Endothelial cell of umbilical vein (primary cell): ENCODE measurements at regions not wholly inside any gene's neighbourhood (a gene's known extent, or its start where the extent isn't known, plus 50 kb on each side); places are given as distances from the start of the nearest gene placed in this dataset.

Experiments
- BruUV-seq: library from RNA; stranded (reverse); fragments of 400-500 nt; replicated peaks from 2 replicates; lab custom pipeline; 2021; lab: Mats Ljungman, UMichigan
- CTCF ChIA-PET: fragments of 300-600, 350-600 bp; sonication (Branson Sonifier 250); formaldehyde crosslinking; loops from one replicate; lab custom pipeline; 2021; ENCODE audit warnings: antibody characterized with exemption, inconsistent platforms; lab: Charles Lee
- POLR2A ChIA-PET: fragments of 300-600, 350-600 bp; sonication (Branson Sonifier 250); formaldehyde crosslinking; loops from one replicate; lab custom pipeline; 2021; ENCODE audit warnings: antibody characterized with exemption, inconsistent platforms; lab: Charles Lee
- DNase-seq: peaks from one replicate; pipeline ENCODE4 v3.0.0-alpha.2; 2011; ENCODE audit warnings: low read depth, low spot score
- FAIRE-seq: peaks from 2 replicates; lab custom pipeline; 2011; peaks lifted over from hg19 to GRCh38; lab: Jason Lieb, UNC
- H2AFZ ChIP-seq: 2 replicates; pipeline ENCODE4 v1.6.0; 2012; ENCODE audit warnings: low read depth, low read length, control low read depth, inconsistent platforms
- H3K27ac ChIP-seq: 2 replicates; pipeline ENCODE4 v1.5.1; 2011; ENCODE audit warnings: low read depth, mild to moderate bottlenecking, control low read depth, low read length, moderate library complexity; ENCODE audit not compliant: insufficient read depth
- H3K27me3 ChIP-seq, 2 experiments: 2 replicates each; pipeline versions ENCODE4 v1.6.0 to v1.6.1; 2011; ENCODE audit warnings: low read length in 2 of 2, mixed read lengths in 1 of 2; ENCODE audit not compliant: control insufficient read depth in 2 of 2, insufficient read depth in 2 of 2
- H3K36me3 ChIP-seq, 2 experiments: 2 replicates in 1 of 2; 3 replicates in 1 of 2; pipeline ENCODE4 v1.5.1; 2011; ENCODE audit warnings: low read length in 2 of 2, mild to moderate bottlenecking in 1 of 2, moderate library complexity in 1 of 2; ENCODE audit not compliant: control insufficient read depth in 2 of 2, insufficient read depth in 2 of 2; ENCODE audit errors: extremely low read depth in 1 of 2
- H3K4me1 ChIP-seq: 3 replicates; pipeline ENCODE4 v1.5.1; 2011; ENCODE audit warnings: mild to moderate bottlenecking, low read length; ENCODE audit not compliant: control insufficient read depth, insufficient read depth; ENCODE audit errors: extremely low read depth
- H3K4me2 ChIP-seq: 2 replicates; pipeline ENCODE4 v1.6.1; 2011; ENCODE audit warnings: low read length, control low read depth, mixed read lengths; ENCODE audit not compliant: insufficient read depth
- H3K4me3 ChIP-seq, 3 experiments: fragments of 200-600 bp in 1 of 3; sonication (generic), shearing (Covaris generic) in 1 of 3; replicated peaks in 1 of 3; 2 replicates each; pipeline ENCODE4 v1.5.1; 2011 to 2016; ENCODE audit warnings: control low read depth in 3 of 3, low read length in 3 of 3, mild to moderate bottlenecking in 2 of 3, inconsistent platforms in 1 of 3, low read depth in 1 of 3, moderate library complexity in 1 of 3; ENCODE audit not compliant: insufficient read depth in 1 of 3
- H3K79me2 ChIP-seq: 2 replicates; pipeline ENCODE4 v1.6.0; 2012; ENCODE audit warnings: low read length, inconsistent platforms; ENCODE audit not compliant: control insufficient read depth, insufficient read depth
- H3K9ac ChIP-seq: replicated peaks from 2 replicates; pipeline ENCODE3; 2011; ENCODE audit warnings: low read length, control low read depth; ENCODE audit not compliant: insufficient read depth; ENCODE audit errors: extremely low read depth
- H3K9me1 ChIP-seq: replicated peaks from 3 replicates; pipeline ENCODE4 v1.6.0; 2011; ENCODE audit warnings: mild to moderate bottlenecking, low read length; ENCODE audit not compliant: control insufficient read depth, insufficient read depth; ENCODE audit errors: extremely low read depth
- H3K9me3 ChIP-seq: replicated peaks from 2 replicates; pipeline ENCODE4 v1.5.1; 2012; ENCODE audit warnings: low read length, inconsistent platforms; ENCODE audit not compliant: control insufficient read depth, insufficient read depth
- H4K20me1 ChIP-seq: replicated peaks from 2 replicates; pipeline ENCODE3; 2011; ENCODE audit warnings: mild to moderate bottlenecking, low read length; ENCODE audit not compliant: control insufficient read depth, insufficient read depth; ENCODE audit errors: extremely low read depth
- EZH2 ChIP-seq: IDR thresholded peaks from 2 replicates; pipeline ENCODE4 v1.6.1; 2012; ENCODE audit warnings: borderline replicate concordance, low read depth, mild to moderate bottlenecking, moderate library complexity, low read length, inconsistent platforms; ENCODE audit not compliant: severe bottlenecking
- FOS ChIP-seq: IDR thresholded peaks from 2 replicates; pipeline ENCODE4 v1.6.1; 2011; ENCODE audit warnings: mild to moderate bottlenecking, low read length, moderate library complexity, borderline replicate concordance; ENCODE audit not compliant: insufficient read depth
- GATA2 ChIP-seq: IDR thresholded peaks from 2 replicates; pipeline ENCODE4 v1.7.0; 2011; ENCODE audit warnings: low read depth, mild to moderate bottlenecking, moderate library complexity, mixed read lengths, low read length; ENCODE audit not compliant: insufficient read length, insufficient read depth
- JUN ChIP-seq: IDR thresholded peaks from 2 replicates; pipeline ENCODE4 v1.6.1; 2011; ENCODE audit warnings: borderline replicate concordance, low read depth; ENCODE audit not compliant: insufficient read length, insufficient read depth
- MYC ChIP-seq: IDR thresholded peaks from one replicate; pipeline ENCODE4 v1.6.1; 2011; ENCODE audit warnings: mild to moderate bottlenecking, low read depth, low read length
- POLR2A ChIP-seq: IDR thresholded peaks from 2 replicates; pipeline ENCODE4 v1.6.1; 2012; ENCODE audit warnings: low read depth, mild to moderate bottlenecking, control low read depth, low read length
- POLR2AphosphoS5 ChIP-seq: IDR thresholded peaks from 2 replicates; pipeline ENCODE4 v1.6.1; 2012; ENCODE audit warnings: low read depth, mild to moderate bottlenecking, control low read depth, low read length, moderate library complexity; ENCODE audit not compliant: insufficient read depth
- dilution Hi-C: fragments of 300-500 bp; cut with MboI; formaldehyde crosslinking; loops from one replicate; pipeline ENCODE4 v1.15.0; 2019; ENCODE audit warnings: low sequenced_read_pairs; ENCODE audit not compliant: extremely low pct_ligation_motif_present
- intact Hi-C: fragments of 100-400 bp; cut with micrococcal nuclease; formaldehyde crosslinking; loops from one replicate; pipeline ENCODE4 v1.10.0; 2022
- TF ChIP-seq, protein P1 (sequence below), 2 donors: IDR thresholded peaks; 1 replicate in 1 of 2; 2 replicates in 1 of 2; pipeline ENCODE4 v1.5.1; 2011; ENCODE audit warnings: low read length in 2 of 2, mild to moderate bottlenecking in 2 of 2, moderate library complexity in 2 of 2, control low read depth in 1 of 2, inconsistent platforms in 1 of 2, low read depth in 1 of 2; ENCODE audit not compliant: insufficient read depth in 1 of 2; ENCODE audit errors: extremely low read depth in 1 of 2
- TF ChIP-seq, protein P2 (sequence below): IDR thresholded peaks from 2 replicates; pipeline ENCODE4 v1.6.1; 2011; ENCODE audit not compliant: insufficient read depth, insufficient read length

DNA sequence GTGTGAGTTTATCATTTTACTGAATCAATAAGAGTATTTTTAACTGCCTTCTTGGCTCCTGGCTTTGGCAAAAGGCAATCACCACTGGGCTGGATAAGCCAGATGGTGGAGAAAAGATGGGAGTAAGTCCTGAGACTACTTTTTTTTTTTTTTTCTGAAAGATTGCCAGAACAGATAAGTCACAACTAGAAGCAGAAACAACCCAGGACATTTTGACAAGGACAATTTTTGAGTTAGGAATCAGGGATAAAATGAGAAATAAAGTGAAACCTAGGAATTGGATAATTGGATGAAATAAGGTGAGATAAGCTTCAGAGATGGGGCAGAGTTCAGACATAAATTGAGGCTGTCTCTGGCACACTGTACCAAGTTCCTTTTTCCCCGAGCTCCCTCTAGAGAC is 471.0 kb downstream of the KLHL13 start:
- BruUV-seq = no TSS peak
- no peaks in the 10 kb centered on the region for H3K36me3 ChIP-seq
- H3K4me2 ChIP-seq = no peak overlapping the region
- no peaks in the 10 kb centered on the region for H3K79me2 ChIP-seq
- DNase-seq = no peak
- ChIA-PET CTCF (no interaction called here), POLR2A (no interaction called here)
- no peak overlapping the region for H2AFZ ChIP-seq
- no peak for TF ChIP-seq POLR2A
- TF ChIP-seq MYC = no peak
- no peak for TF ChIP-seq GATA2
- TF ChIP-seq, protein P1, sequence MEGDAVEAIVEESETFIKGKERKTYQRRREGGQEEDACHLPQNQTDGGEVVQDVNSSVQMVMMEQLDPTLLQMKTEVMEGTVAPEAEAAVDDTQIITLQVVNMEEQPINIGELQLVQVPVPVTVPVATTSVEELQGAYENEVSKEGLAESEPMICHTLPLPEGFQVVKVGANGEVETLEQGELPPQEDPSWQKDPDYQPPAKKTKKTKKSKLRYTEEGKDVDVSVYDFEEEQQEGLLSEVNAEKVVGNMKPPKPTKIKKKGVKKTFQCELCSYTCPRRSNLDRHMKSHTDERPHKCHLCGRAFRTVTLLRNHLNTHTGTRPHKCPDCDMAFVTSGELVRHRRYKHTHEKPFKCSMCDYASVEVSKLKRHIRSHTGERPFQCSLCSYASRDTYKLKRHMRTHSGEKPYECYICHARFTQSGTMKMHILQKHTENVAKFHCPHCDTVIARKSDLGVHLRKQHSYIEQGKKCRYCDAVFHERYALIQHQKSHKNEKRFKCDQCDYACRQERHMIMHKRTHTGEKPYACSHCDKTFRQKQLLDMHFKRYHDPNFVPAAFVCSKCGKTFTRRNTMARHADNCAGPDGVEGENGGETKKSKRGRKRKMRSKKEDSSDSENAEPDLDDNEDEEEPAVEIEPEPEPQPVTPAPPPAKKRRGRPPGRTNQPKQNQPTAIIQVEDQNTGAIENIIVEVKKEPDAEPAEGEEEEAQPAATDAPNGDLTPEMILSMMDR (IDR thresholded peaks at IDR 0.05; ENCODE audit: extremely low read depth in 1 of 2, insufficient read depth in 1 of 2, low read depth in 1 of 2, low read length in 2 of 2) = no peak
- TF ChIP-seq FOS = no peak
- no peak for TF ChIP-seq POLR2AphosphoS5
- no peak for TF ChIP-seq JUN
- TF ChIP-seq, protein P2, sequence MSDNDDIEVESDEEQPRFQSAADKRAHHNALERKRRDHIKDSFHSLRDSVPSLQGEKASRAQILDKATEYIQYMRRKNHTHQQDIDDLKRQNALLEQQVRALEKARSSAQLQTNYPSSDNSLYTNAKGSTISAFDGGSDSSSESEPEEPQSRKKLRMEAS = no peak
- no peak for TF ChIP-seq EZH2
- H3K27me3 ChIP-seq = no peaks in the 10 kb centered on the region
- H4K20me1 ChIP-seq = no peaks in the 10 kb centered on the region
- no peaks in the 10 kb centered on the region for H3K9me1 ChIP-seq
- no peak overlapping the region for H3K27ac ChIP-seq
- H3K9me3 ChIP-seq = no peaks in the 10 kb centered on the region
- intact Hi-C loops (no loop called here), dilution Hi-C loops (no loop called here)
- H3K4me1 ChIP-seq = no peaks in the 10 kb centered on the region
- no peak overlapping the region for H3K9ac ChIP-seq
- no peak for FAIRE-seq
- no peak overlapping the region for H3K4me3 ChIP-seq
